Adrenal gland (tissue), 9 donors: ENCODE measurements at regions not wholly inside any gene's neighbourhood (a gene's known extent, or its start where the extent isn't known, plus 50 kb on each side); places are given as distances from the start of the nearest gene placed in this dataset.

Experiments used
- DNase-seq, 7 donors: peaks; one replicate each; pipeline ENCODE4 v3.0.0-alpha.2; 2019 to 2020
- H3K27ac ChIP-seq, 5 donors: fragments of 200-600 bp; sonication (generic) in 4 of 5; 1 replicate in 3 of 5; 2 replicates in 2 of 5; pipeline versions ENCODE4 v1.5.1 to v1.8.0; 2016 to 2020; ENCODE audit warnings: mild to moderate bottlenecking in 1 of 5
- H3K27me3 ChIP-seq: fragments of 200-600 bp; 2 replicates; pipeline ENCODE4 v1.8.0; 2021
- H3K36me3 ChIP-seq, 2 donors: fragments of 200-600 bp; replicated peaks in 1 of 2; 1 replicate in 1 of 2; 2 replicates in 1 of 2; pipeline versions ENCODE4 v1.5.1 to v1.8.0; 2018 to 2022
- H3K4me1 ChIP-seq, 2 donors: fragments of 200-600 bp; replicated peaks in 1 of 2; 1 replicate in 1 of 2; 2 replicates in 1 of 2; pipeline versions ENCODE4 v1.5.1 to v1.8.0; 2018 to 2021
- H3K4me3 ChIP-seq, 4 donors: fragments of 200-600 bp; sonication (generic) in 3 of 4; one replicate each; pipeline ENCODE4 v1.5.1; 2016 to 2018
- H3K9me3 ChIP-seq, 3 donors: fragments of 200-600 bp; sonication (generic) in 1 of 3; replicated peaks in 1 of 3; 1 replicate in 2 of 3; 2 replicates in 1 of 3; pipeline versions ENCODE4 v1.5.1 to v1.8.0; 2016 to 2021
- POLR2A ChIP-seq, 2 donors: fragments of 450-650 bp; IDR thresholded peaks; one replicate each; pipeline ENCODE4 v1.6.1; 2017; ENCODE audit warnings: antibody characterized with exemption in 2 of 2, mild to moderate bottlenecking in 2 of 2, moderate library complexity in 1 of 2
- WGBS, 4 donors: extraction: QIAGEN DNeasy Blood & Tissue Kit in 2 of 4; methylation state at CpG; one replicate each; pipeline versions ENCODE4 v1.1.5 to v1.1.7; 2013 to 2017; 5-methylcytosine and 5-hydroxymethylcytosine counted together
- intact Hi-C, 2 donors: fragments of 100-400 bp; cut with DNase I; formaldehyde crosslinking; loops; one replicate each; pipeline versions ENCODE4 v1.14.1 to v1.15.0; 2022 to 2023
- TF ChIP-seq, protein P1 (sequence below), 6 experiments: fragments of 450-650 bp in 4 of 6; fragments of 200-600 bp in 2 of 6; sonication (generic) in 1 of 6; IDR thresholded peaks; 1 replicate in 5 of 6; 2 replicates in 1 of 6; pipeline versions ENCODE4 v1.5.1 to v1.8.0; 2016 to 2021; ENCODE audit warnings: antibody characterized with exemption in 6 of 6, mild to moderate bottlenecking in 2 of 6, moderate library complexity in 1 of 6
- donor health status: healthy with polysubstance abuse.
- donor health status: Bipolar disorder and iron deficiency.
- donor health status: DM: yes; HTN: yes; CAD: no.
- donor health status: DM: no; HTN: no; CAD: no.
- donor health status: DM: no; HTN: no; CAD: no.

DNA sequence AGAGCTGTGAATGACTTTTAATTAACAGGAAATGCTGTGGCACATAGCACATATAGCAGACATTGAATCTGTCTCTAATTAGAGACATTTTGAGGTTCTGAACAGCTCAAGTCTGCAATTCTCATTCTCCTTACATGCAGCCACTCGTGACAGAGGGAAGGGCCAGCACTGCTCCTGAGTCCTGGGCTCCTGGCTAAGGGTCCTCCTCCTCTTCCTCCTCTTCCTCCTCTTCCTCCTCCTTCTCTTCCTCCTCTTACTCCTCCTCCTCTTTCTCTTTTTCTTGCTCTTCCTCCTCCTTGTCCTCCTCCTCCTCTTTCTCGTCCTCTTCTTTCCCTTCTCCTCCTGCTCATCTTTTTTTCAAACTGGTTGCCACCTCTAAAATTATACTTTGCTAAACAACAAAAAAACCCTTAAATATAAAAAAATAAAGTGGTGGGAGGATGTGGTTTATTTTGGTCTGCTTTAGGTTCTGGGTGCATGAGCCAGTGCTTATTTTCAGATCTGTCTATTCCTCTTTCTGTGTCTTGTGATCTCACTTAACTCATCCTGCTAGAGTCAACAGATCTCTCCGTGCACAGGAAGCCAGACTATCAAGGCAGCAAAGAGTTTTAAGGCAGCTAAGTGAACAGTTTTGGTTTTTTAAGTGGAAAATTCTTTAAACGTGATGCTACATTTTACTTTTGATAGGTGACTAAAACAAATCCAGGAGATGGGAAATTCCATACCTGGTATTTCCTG lies 159.3 kb downstream of the CD83 start:
- Histone ChIP-seq H3K4me1 (peaks cover 0 to 12% of the 10 kb centered on the region in 2 donors), H3K4me3 (no peak overlapping the region), H3K27me3 (no peaks in the 10 kb centered on the region), H3K27ac (peak overlapping the region in 2 of 5 donors; percentile 4 to 43), H3K9me3 (no peaks in the 10 kb centered on the region), H3K36me3 (no peaks in the 10 kb centered on the region)
- TF ChIP-seq, protein P1, sequence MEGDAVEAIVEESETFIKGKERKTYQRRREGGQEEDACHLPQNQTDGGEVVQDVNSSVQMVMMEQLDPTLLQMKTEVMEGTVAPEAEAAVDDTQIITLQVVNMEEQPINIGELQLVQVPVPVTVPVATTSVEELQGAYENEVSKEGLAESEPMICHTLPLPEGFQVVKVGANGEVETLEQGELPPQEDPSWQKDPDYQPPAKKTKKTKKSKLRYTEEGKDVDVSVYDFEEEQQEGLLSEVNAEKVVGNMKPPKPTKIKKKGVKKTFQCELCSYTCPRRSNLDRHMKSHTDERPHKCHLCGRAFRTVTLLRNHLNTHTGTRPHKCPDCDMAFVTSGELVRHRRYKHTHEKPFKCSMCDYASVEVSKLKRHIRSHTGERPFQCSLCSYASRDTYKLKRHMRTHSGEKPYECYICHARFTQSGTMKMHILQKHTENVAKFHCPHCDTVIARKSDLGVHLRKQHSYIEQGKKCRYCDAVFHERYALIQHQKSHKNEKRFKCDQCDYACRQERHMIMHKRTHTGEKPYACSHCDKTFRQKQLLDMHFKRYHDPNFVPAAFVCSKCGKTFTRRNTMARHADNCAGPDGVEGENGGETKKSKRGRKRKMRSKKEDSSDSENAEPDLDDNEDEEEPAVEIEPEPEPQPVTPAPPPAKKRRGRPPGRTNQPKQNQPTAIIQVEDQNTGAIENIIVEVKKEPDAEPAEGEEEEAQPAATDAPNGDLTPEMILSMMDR (IDR thresholded peaks at IDR 0.05): no peak
- no peak for TF ChIP-seq POLR2A (IDR thresholded peaks at IDR 0.05)
- intact Hi-C loops: no loop called here
- peak in 1 of 7 donors; percentile 10 for DNase-seq
- WGBS, 4 donors: 55 to 76% (median 61%) methylated on average over 4 of the region's 4 CpGs

DNA sequence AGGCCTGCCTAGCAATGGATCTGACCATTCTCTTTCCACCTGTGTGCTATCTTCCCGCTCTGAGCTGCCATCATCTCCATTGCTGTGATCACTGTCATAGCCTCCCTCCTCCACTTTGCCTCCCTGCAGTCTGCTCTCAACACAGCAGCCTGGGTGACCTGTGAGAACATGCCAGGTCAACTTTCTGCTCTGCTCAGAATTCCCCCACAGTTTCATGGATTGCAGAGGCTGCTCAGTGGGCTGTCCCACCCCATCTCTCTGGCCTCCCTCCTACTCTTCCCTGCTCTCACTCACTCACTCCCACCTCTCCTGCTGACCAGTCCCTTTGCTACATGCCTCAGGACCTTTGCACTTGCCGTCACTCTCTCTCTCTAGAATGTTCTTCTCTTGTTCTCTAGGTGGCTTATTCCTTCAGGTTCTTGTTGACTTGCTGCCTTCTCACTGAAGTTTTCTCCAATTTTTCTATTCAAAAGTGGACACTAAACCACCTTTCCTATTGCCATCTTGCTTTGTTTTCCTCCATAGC lies 159.9 kb downstream of the CD83 start:
- Histone ChIP-seq H3K4me1 (peaks cover 0 to 12% of the 10 kb centered on the region in 2 donors), H3K27me3 (no peaks in the 10 kb centered on the region), H3K4me3 (no peak overlapping the region), H3K27ac (peak overlapping the region in 1 of 5 donors; percentile 43), H3K36me3 (no peaks in the 10 kb centered on the region), H3K9me3 (no peaks in the 10 kb centered on the region)
- no peak for DNase-seq
- intact Hi-C loops: no loop called here
- 86 to 98% (median 95%) methylated on average over 2 of the region's 2 CpGs for WGBS, 4 donors
- no peak for TF ChIP-seq POLR2A (IDR thresholded peaks at IDR 0.05)
- TF ChIP-seq, protein P1 (IDR thresholded peaks at IDR 0.05): no peak

DNA sequence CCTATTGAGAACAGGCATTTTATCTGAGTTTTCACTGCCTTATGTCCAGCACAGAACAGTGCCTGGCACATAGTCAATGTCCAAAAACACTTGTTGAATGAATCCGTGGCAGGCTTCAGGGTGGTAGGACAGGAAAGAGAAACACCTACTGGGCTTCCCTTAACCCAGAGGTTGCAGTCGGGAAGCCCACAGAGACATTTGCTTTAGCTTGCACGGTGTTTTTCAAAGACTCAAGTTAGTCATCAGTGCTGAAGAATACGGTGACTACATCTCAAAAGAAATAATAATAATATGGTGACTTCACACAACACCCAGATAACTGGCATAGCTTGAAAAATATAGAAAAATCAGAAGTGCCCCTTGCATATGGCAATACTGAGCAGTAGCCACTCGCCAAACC lies 160.4 kb downstream of the CD83 start:
- intact Hi-C loops: no loop called here
- Histone ChIP-seq H3K9me3 (no peaks in the 10 kb centered on the region), H3K27me3 (no peaks in the 10 kb centered on the region), H3K4me3 (no peak overlapping the region), H3K27ac (no peak overlapping the region), H3K36me3 (no peaks in the 10 kb centered on the region), H3K4me1 (peaks cover 0 to 12% of the 10 kb centered on the region in 2 donors)
- 82 to 90% (median 84%) methylated on average over 5 of the region's 5 CpGs for WGBS, 4 donors
- no peak for TF ChIP-seq POLR2A (IDR thresholded peaks at IDR 0.05)
- TF ChIP-seq, protein P1 (IDR thresholded peaks at IDR 0.05): no peak
- no peak for DNase-seq

DNA sequence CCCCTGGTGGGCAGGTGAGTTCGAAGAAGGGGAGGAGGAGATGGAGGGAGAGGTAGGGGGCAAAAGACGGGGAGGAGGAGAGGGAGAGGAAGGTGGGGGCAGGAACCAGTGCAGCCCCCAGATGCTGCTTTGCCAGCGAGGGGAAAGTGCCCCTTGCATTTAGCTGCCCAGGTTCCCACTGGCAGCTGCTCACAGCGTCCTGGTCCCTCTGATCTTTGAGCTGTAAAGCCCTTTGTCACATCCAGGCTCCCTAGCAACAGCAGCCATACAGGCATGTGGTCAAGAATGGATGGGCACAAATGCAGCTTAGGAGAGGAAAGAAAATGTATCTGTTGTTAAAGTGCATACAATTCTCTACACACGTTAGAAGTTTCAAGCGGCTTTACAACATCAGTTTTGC lies 160.9 kb downstream of the CD83 start:
- no peaks in the 10 kb centered on the region for H3K9me3 ChIP-seq
- TF ChIP-seq, protein P1 (IDR thresholded peaks at IDR 0.05): no peak
- no peak for TF ChIP-seq POLR2A (IDR thresholded peaks at IDR 0.05)
- intact Hi-C loops: no loop called here
- no peak overlapping the region for H3K27ac ChIP-seq
- H3K36me3 ChIP-seq: no peaks in the 10 kb centered on the region
- H3K4me1 ChIP-seq: peaks cover 0 to 12% of the 10 kb centered on the region in 2 donors
- H3K27me3 ChIP-seq: no peaks in the 10 kb centered on the region
- 81 to 88% (median 84%) methylated on average over 6 of the region's 6 CpGs for WGBS, 4 donors
- H3K4me3 ChIP-seq: no peak overlapping the region
- no peak for DNase-seq
